ENCODE measurements at regions not wholly inside any gene's neighbourhood (a gene's known extent, or its start where the extent isn't known, plus 50 kb on each side); places are given as distances from the start of the nearest gene placed in this dataset.
"Not testable (repeated sequence)": the region's sequence is repeated elsewhere in the genome, so short reads cannot be mapped to it uniquely, and the experiment has no call there.

DNA sequence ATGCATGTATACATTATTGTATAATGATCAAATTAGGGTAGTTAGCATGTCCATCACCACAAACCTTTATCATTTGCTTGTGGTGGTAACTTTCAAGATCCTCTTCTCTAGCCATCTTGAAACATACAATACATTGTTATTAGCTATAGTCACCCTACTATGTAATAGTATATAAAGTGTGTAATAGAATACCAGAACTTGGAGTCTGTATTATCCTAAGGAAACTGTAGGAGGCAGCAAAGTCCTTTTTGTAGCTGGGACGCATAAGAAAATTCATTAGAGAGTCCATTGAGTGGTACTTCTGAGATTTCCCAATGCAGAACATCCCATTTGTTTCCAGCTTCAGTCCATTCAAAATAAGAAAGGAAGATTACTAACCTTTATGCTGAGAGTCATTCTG is 325.9 kb upstream of the LRFN5 start:
- Histone ChIP-seq H3K36me3 (ENCODE audit: insufficient read depth, low read depth, low read length) (no peaks in the 10 kb centered on the region), H3K9ac (ENCODE audit: low read depth, low read length) (no peak overlapping the region), H3K9me3 (ENCODE audit: insufficient read depth, low read depth, low read length) (no peaks in the 10 kb centered on the region), H3K4me1 (ENCODE audit: insufficient read depth, low read length) (no peaks in the 10 kb centered on the region), H3K27me3 (ENCODE audit: insufficient read depth, low read length) (no peaks in the 10 kb centered on the region), H3K27ac (ENCODE audit: low read length) (no peak overlapping the region), H3K4me3 (ENCODE audit: low read length) (no peak overlapping the region)

DNA sequence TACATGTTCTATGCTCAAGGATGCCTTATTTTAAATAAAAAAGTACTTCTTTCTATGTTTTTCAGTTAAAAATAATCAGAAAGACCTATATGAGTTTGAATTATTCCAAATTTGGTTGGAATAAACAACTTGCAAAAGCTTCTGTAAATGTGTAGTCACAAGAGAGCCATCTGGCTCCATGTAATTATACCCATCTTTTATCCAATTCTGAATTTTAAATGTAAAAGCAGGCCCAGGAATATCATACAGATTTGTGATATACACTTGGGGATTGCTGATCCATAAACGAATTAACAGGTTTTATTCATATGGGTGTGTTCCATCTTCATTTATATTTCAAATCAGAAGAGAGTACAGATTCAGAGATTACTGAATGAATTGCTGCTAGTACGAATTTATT is 329.2 kb upstream of the LRFN5 start:
- Histone ChIP-seq H3K36me3 (ENCODE audit: insufficient read depth, low read depth, low read length) (no peaks in the 10 kb centered on the region), H3K4me3 (ENCODE audit: low read length) (no peak overlapping the region), H3K4me1 (ENCODE audit: insufficient read depth, low read length) (no peaks in the 10 kb centered on the region), H3K27me3 (ENCODE audit: insufficient read depth, low read length) (no peaks in the 10 kb centered on the region), H3K9ac (ENCODE audit: low read depth, low read length) (no peak overlapping the region), H3K9me3 (ENCODE audit: insufficient read depth, low read depth, low read length) (no peaks in the 10 kb centered on the region), H3K27ac (ENCODE audit: low read length) (no peak overlapping the region)

DNA sequence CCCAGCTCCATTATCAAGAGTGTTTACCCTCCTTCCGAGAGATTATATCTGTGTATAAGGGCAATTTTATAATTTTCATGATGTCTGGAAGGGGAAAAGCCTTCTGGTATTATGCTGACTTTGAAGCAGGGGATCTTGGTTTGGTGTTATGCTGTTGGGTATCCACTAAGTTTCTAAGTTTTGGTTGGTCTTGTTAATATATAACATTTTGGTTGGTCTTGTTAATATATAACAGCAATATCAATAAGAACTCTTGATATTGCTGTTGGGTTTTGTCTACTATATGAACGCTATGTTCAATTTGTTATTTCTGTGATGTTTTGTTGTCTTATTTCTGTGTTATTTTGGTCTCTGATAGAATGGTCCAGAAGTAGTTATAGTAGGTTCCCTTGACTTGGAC is 349.2 kb upstream of the LRFN5 start:
- no peak overlapping the region for H3K27ac ChIP-seq (ENCODE audit: low read length)
- H3K4me3 ChIP-seq (ENCODE audit: low read length), result no peak overlapping the region
- no peaks in the 10 kb centered on the region for H3K4me1 ChIP-seq (ENCODE audit: insufficient read depth, low read length)
- H3K36me3 ChIP-seq (ENCODE audit: insufficient read depth, low read depth, low read length), result no peaks in the 10 kb centered on the region
- H3K9me3 ChIP-seq (ENCODE audit: insufficient read depth, low read depth, low read length), result peaks cover 17% of the 10 kb centered on the region; the same call in 1 of the 2 replicates
- H3K9ac ChIP-seq (ENCODE audit: low read depth, low read length), result no peak overlapping the region
- no peaks in the 10 kb centered on the region for H3K27me3 ChIP-seq (ENCODE audit: insufficient read depth, low read length)

DNA sequence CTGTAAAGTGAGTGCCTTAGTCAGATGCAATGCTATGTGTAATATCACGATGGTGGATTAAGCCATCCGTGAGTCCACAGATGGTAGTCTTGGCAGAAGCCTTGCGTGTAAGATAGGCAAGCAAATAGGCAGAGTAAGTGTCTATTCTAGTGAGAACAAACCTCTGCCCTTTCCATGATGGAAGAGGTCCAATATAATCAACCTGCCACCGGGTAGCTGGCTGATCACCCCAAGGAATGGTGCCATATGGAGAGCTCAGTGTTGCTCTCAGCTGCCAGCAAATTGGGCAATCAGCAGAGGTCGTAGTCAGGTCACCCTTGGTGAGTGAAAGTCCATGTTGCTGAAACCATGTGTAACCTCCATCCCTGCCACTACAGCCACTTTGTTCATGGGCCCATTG is 371.2 kb upstream of the LRFN5 start:
- H3K4me1 ChIP-seq (ENCODE audit: insufficient read depth, low read length), result no peaks in the 10 kb centered on the region
- H3K27me3 ChIP-seq (ENCODE audit: insufficient read depth, low read length), result no peaks in the 10 kb centered on the region
- H3K4me3 ChIP-seq (ENCODE audit: low read length), result no peak overlapping the region
- H3K27ac ChIP-seq (ENCODE audit: low read length), result no peak overlapping the region
- no peaks in the 10 kb centered on the region for H3K9me3 ChIP-seq (ENCODE audit: insufficient read depth, low read depth, low read length)
- H3K9ac ChIP-seq (ENCODE audit: low read depth, low read length), result no peak overlapping the region
- no peaks in the 10 kb centered on the region for H3K36me3 ChIP-seq (ENCODE audit: insufficient read depth, low read depth, low read length)

DNA sequence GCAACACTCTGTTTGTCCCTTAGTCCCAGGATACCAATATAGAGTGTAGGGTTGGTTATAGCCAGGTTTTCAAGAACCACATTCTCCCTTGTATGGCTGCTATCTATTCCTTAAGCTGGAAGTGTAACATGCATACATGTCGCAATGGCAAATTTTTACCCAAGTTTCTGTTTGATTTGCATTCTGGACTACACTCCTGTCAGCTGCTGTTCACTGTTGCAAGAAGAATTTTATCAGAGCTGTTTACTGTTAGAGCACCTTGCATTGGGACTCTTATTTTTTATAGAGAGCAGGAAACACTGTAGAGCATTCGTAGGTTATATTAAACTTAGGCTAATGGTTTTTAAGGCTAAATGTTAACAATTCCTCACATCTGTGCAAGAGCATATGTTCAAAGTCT is 376.0 kb upstream of the LRFN5 start:
- Histone ChIP-seq H3K27me3 (ENCODE audit: insufficient read depth, low read length) (no peaks in the 10 kb centered on the region), H3K4me3 (ENCODE audit: low read length) (no peak overlapping the region), H3K27ac (ENCODE audit: low read length) (no peak overlapping the region), H3K36me3 (ENCODE audit: insufficient read depth, low read depth, low read length) (no peaks in the 10 kb centered on the region), H3K4me1 (ENCODE audit: insufficient read depth, low read length) (no peaks in the 10 kb centered on the region), H3K9me3 (ENCODE audit: insufficient read depth, low read depth, low read length) (no peaks in the 10 kb centered on the region), H3K9ac (ENCODE audit: low read depth, low read length) (no peak overlapping the region)

DNA sequence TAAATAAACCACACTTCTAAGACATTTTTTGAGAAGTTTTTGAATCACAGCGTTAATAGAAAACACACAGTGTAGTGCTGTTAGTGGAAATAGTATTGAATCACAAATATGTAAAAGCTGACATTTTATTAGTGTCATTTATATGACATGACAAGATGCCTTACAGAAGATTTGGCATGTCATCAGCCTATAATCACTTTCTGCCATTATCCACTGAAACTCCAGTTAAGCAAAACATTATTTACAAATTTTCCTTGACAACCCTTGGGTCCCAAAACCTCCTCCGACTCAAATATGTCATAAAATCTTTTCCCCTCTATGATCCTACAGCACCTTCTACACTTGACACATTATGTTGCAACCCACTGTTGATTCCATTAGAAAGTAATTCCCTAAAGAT is 376.9 kb upstream of the LRFN5 start:
- Histone ChIP-seq H3K36me3 (ENCODE audit: insufficient read depth, low read depth, low read length) (no peaks in the 10 kb centered on the region), H3K27me3 (ENCODE audit: insufficient read depth, low read length) (no peaks in the 10 kb centered on the region), H3K27ac (ENCODE audit: low read length) (no peak overlapping the region), H3K9ac (ENCODE audit: low read depth, low read length) (no peak overlapping the region), H3K4me3 (ENCODE audit: low read length) (no peak overlapping the region), H3K4me1 (ENCODE audit: insufficient read depth, low read length) (no peaks in the 10 kb centered on the region), H3K9me3 (ENCODE audit: insufficient read depth, low read depth, low read length) (no peaks in the 10 kb centered on the region)

DNA sequence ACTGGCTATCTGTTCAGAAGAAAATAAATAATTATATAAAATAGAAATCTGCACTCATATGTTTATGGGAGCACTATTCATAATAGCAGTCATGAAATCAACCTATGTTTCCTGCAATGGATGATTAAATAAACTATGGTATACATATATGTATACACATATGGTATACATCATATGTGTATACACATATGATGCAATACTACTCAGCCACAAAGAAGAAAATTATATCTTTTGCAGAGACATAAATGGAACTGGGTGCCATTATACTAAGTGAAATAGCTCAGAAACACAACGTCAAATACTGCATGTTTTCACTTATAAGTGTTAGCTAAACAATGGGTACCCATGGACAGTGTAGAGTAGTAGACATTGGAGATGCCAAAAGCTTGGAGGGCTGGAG is 381.2 kb upstream of the LRFN5 start:
- no peaks in the 10 kb centered on the region for H3K4me1 ChIP-seq (ENCODE audit: insufficient read depth, low read length)
- H3K4me3 ChIP-seq (ENCODE audit: low read length), result no peak overlapping the region
- H3K9me3 ChIP-seq (ENCODE audit: insufficient read depth, low read depth, low read length), result no peaks in the 10 kb centered on the region
- H3K36me3 ChIP-seq (ENCODE audit: insufficient read depth, low read depth, low read length), result no peaks in the 10 kb centered on the region
- H3K27me3 ChIP-seq (ENCODE audit: insufficient read depth, low read length), result no peaks in the 10 kb centered on the region
- no peak overlapping the region for H3K9ac ChIP-seq (ENCODE audit: low read depth, low read length)
- no peak overlapping the region for H3K27ac ChIP-seq (ENCODE audit: low read length)

DNA sequence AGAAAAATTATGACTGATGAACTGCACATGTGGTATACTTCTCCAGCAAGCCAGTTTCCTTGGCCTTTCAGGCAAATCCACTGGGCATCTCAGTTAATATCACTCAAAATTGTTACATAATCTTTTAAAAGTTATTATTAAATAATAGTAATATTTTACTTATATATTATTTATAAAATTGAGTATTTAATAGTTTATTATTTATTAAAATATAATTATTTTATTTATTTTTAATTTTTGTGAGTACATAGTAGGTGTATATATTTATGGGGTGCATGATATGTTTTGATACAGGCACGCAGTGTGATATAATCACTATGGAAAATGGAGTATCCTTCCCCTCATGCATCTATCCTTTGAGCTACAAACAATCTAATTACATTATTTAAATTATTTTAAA is 384.1 kb upstream of the LRFN5 start:
- Histone ChIP-seq H3K4me3 (ENCODE audit: low read length) (no peak overlapping the region), H3K36me3 (ENCODE audit: insufficient read depth, low read depth, low read length) (no peaks in the 10 kb centered on the region), H3K9ac (ENCODE audit: low read depth, low read length) (no peak overlapping the region), H3K27me3 (ENCODE audit: insufficient read depth, low read length) (no peaks in the 10 kb centered on the region), H3K9me3 (ENCODE audit: insufficient read depth, low read depth, low read length) (no peaks in the 10 kb centered on the region), H3K4me1 (ENCODE audit: insufficient read depth, low read length) (no peaks in the 10 kb centered on the region), H3K27ac (ENCODE audit: low read length) (no peak overlapping the region)

DNA sequence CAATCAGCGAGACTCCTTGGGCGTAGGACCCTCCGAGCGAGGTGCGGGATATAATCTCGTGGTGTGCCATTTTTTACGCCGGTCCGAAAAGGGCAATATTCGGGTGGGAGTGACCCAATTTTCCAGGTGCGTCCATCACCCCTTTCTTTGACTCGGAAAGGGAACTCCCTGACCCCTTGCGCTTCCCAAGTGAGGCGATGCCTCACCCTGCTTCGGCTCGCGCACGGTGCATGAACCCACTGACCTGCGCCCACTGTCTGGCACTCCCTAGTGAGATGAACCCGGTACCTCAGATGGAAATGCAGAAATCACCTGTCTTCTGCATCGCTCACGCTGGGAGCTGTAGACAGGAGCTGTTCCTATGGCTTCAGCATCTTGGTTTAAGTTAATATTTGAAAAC is 391.7 kb upstream of the LRFN5 start:
- not testable (repeated sequence) for H3K27ac ChIP-seq (ENCODE audit: low read length); H3K9ac ChIP-seq (ENCODE audit: low read depth, low read length); H3K36me3 ChIP-seq (ENCODE audit: insufficient read depth, low read depth, low read length); H3K27me3 ChIP-seq (ENCODE audit: insufficient read depth, low read length); H3K4me1 ChIP-seq (ENCODE audit: insufficient read depth, low read length); H3K4me3 ChIP-seq (ENCODE audit: low read length); H3K9me3 ChIP-seq (ENCODE audit: insufficient read depth, low read depth, low read length)

DNA sequence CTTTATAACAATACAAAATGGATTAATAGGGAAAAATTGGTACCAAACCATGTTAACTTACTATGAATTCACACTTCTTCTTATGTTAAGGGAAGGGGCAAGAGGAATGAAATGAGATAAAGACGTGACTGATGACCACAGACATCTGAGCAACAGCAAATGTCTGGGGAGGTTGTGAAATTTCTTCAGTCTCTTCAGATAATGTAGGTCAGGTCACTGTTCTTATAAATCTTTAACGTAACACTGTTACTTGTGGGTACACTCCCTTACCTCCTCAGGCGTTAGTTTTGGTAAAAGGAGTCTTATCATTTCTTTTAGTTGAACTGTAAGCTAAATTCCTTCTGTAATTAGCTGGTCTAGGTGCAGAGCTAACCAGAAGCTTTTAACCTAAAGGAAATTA is 405.0 kb upstream of the LRFN5 start:
- no peaks in the 10 kb centered on the region for H3K4me1 ChIP-seq (ENCODE audit: insufficient read depth, low read length)
- no peaks in the 10 kb centered on the region for H3K9me3 ChIP-seq (ENCODE audit: insufficient read depth, low read depth, low read length)
- H3K36me3 ChIP-seq (ENCODE audit: insufficient read depth, low read depth, low read length), result no peaks in the 10 kb centered on the region
- no peak overlapping the region for H3K4me3 ChIP-seq (ENCODE audit: low read length)
- H3K27ac ChIP-seq (ENCODE audit: low read length), result no peak overlapping the region
- peaks cover 40% of the 10 kb centered on the region for H3K27me3 ChIP-seq (ENCODE audit: insufficient read depth, low read length)
- H3K9ac ChIP-seq (ENCODE audit: low read depth, low read length), result no peak overlapping the region

DNA sequence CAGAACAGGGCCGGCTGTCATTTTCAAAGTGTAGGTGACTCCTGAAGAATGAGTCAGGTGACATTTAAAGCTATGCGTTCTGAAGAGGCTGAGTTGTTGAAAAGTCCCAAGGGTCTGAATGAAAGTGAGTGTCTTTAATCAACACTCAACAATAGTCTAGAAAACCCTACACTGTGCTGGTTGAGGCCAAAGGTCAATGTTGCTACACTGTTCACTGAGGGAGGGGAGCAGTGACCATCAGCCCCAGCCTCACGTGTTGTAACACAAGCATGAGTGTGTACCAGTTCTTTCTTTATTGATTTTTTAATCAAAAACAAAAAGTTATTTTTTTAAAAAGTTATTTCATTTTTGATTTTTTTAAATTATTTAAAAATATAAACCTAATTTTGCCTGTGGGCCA is 418.8 kb upstream of the LRFN5 start:
- Histone ChIP-seq H3K36me3 (ENCODE audit: insufficient read depth, low read depth, low read length) (no peaks in the 10 kb centered on the region), H3K9me3 (ENCODE audit: insufficient read depth, low read depth, low read length) (no peaks in the 10 kb centered on the region), H3K4me1 (ENCODE audit: insufficient read depth, low read length) (no peaks in the 10 kb centered on the region), H3K4me3 (ENCODE audit: low read length) (no peak overlapping the region), H3K27me3 (ENCODE audit: insufficient read depth, low read length) (no peaks in the 10 kb centered on the region), H3K9ac (ENCODE audit: low read depth, low read length) (no peak overlapping the region), H3K27ac (ENCODE audit: low read length) (no peak overlapping the region)

DNA sequence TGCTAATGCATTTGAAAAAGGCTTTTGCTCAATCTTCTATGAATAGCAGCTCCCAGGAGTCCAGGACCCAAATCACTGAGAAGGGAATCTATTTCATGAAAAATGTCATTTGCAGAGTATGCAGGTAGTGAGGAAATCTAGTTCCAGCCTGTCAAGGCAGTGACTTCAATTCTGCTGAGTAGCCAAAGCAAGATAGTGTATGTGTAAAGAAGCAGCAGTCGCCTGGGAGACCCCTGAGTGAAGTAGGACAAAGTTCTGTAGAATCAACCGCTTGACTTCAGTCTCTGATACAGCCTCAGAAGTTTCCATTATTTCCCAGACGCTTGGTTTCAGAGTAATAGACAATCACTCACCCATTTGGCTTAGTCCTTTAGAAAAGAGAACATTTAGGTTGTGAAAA is 435.6 kb upstream of the LRFN5 start:
- H3K27ac ChIP-seq (ENCODE audit: low read length), result no peak overlapping the region
- H3K36me3 ChIP-seq (ENCODE audit: insufficient read depth, low read depth, low read length), result no peaks in the 10 kb centered on the region
- no peak overlapping the region for H3K9ac ChIP-seq (ENCODE audit: low read depth, low read length)
- no peaks in the 10 kb centered on the region for H3K27me3 ChIP-seq (ENCODE audit: insufficient read depth, low read length)
- no peaks in the 10 kb centered on the region for H3K4me1 ChIP-seq (ENCODE audit: insufficient read depth, low read length)
- no peaks in the 10 kb centered on the region for H3K9me3 ChIP-seq (ENCODE audit: insufficient read depth, low read depth, low read length)
- H3K4me3 ChIP-seq (ENCODE audit: low read length), result no peak overlapping the region

DNA sequence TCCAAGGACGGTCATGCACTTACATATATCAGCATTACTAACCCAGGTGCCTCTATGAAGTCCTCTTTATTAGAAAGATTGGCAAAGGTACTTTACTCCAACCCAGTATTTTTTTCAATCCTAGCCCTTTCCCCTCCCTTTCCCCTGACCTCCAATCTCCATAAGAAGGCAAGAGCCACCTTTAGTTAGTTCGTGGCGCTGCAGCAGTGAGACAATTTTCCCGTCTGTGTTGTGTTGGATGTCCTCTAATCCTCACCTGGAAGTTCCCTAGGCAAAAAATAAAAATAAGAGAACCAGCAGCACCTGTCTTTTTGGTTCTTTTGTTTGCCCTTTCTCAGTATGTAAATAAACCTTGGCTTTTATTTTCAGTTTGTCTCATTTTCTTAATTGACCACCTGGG is 439.6 kb upstream of the LRFN5 start:
- H3K27me3 ChIP-seq (ENCODE audit: insufficient read depth, low read length), result no peaks in the 10 kb centered on the region
- no peak overlapping the region for H3K4me3 ChIP-seq (ENCODE audit: low read length)
- H3K9ac ChIP-seq (ENCODE audit: low read depth, low read length), result no peak overlapping the region
- no peaks in the 10 kb centered on the region for H3K9me3 ChIP-seq (ENCODE audit: insufficient read depth, low read depth, low read length)
- no peak overlapping the region for H3K27ac ChIP-seq (ENCODE audit: low read length)
- no peaks in the 10 kb centered on the region for H3K36me3 ChIP-seq (ENCODE audit: insufficient read depth, low read depth, low read length)
- H3K4me1 ChIP-seq (ENCODE audit: insufficient read depth, low read length), result no peaks in the 10 kb centered on the region
